ENCODE measurements at regions not wholly inside any gene's neighbourhood (a gene's known extent, or its start where the extent isn't known, plus 50 kb on each side); places are given as distances from the start of the nearest gene placed in this dataset.

DNA sequence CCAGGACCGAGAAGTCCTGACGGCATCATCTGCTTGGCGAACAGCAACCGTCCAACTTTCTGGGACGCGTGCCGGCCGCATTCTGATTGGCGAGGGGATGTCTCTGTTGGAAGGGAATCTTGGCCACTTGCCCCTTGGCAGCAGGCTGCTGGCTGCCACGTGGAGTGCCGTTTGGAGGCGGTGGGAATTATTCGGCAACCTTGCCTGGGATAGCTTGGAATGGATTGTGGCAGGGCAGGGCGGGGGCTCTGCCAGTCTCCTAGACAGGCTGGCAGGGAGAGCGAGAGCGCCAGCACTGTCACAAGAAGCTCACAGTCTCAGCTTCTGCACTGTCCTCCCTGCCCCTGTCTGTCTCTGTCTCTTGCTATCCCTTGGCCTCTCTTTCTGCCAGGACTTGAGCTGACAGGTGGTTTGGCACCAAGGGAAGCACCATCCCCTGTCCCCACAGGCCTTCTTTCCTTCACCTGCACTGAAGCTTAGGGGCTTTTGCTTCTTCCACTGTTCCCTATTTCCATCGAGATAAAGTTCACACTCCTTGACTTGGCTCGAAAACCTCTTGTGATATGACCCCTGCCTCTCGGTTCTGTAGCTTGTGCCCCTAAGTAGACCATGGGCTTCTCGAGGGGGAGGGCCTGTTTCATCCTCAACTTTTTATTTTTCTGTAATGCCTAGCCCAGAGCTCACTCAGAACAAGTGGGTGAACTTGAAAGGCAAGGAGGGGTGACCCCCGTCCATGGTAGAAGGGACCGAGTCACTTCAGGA, 201.9 kb downstream of the PHETA1 start:
- H3K4me1 ChIP-seq (ENCODE audit: control insufficient read depth in 2 of 2, insufficient read depth in 2 of 2, low read length in 2 of 2), result peaks cover 6 to 8% of the 10 kb centered on the region in 2 donors
- WGBS (ENCODE audit: insufficient coverage), result 93% methylated on average over 20 of the region's 22 CpGs
- Mint-ChIP-seq H3K27me3 (peaks cover 16% of the 10 kb centered on the region), H3K9me3 (ENCODE audit: insufficient read depth) (no peaks in the 10 kb centered on the region), H3K4me1 (peaks cover 14% of the 10 kb centered on the region), H3K27ac (no peak overlapping the region), H3K4me3 (no peak overlapping the region)
- no peak for DNase-seq
- H3K9me3 ChIP-seq (ENCODE audit: control extremely low read depth in 1 of 3, control insufficient read depth in 2 of 3, insufficient read depth in 1 of 3, low read length in 2 of 3), result no peaks in the 10 kb centered on the region
- H3K27me3 ChIP-seq (replicated peaks in 1 of 4; ENCODE audit: control extremely low read depth in 1 of 4, control insufficient read depth in 3 of 4, insufficient read depth in 4 of 4, low read length in 3 of 4), result no peaks in the 10 kb centered on the region
- H4K20me1 ChIP-seq (ENCODE audit: control insufficient read depth, insufficient read depth, low read length, poor library complexity, severe bottlenecking), result no peaks in the 10 kb centered on the region
- no peak overlapping the region for H2AFZ ChIP-seq (ENCODE audit: insufficient read depth, low read depth, low read length, poor library complexity, severe bottlenecking)
- no peak overlapping the region for H3K4me2 ChIP-seq (replicated peaks; ENCODE audit: low read depth, low read length, poor library complexity, severe bottlenecking)
- H3K36me3 ChIP-seq (replicated peaks in 1 of 2; ENCODE audit: control extremely low read depth in 1 of 2, control insufficient read depth in 1 of 2, extremely low read depth in 1 of 2, insufficient read depth in 2 of 2, low read length in 1 of 2), result no peaks in the 10 kb centered on the region
- POLR2A ChIA-PET, result no interaction called here
- CTCF ChIA-PET, result no interaction called here
- no peaks in the 10 kb centered on the region for H3K79me2 ChIP-seq (ENCODE audit: control insufficient read depth, insufficient read depth, low read length)
- no peak overlapping the region for H3K27ac ChIP-seq (ENCODE audit: low read length in 2 of 2)
- intact Hi-C loops (cut with micrococcal nuclease), result no loop called here
- no peak overlapping the region for H3K4me3 ChIP-seq (ENCODE audit: control extremely low read depth in 1 of 5, extremely low read depth in 1 of 5, insufficient read depth in 1 of 5, low read depth in 2 of 5, low read length in 4 of 5)
- H3K9ac ChIP-seq (ENCODE audit: low read length), result no peak overlapping the region
- ATAC-seq (ENCODE audit: low read depth), result no peak
- TF ChIP-seq, protein P1, sequence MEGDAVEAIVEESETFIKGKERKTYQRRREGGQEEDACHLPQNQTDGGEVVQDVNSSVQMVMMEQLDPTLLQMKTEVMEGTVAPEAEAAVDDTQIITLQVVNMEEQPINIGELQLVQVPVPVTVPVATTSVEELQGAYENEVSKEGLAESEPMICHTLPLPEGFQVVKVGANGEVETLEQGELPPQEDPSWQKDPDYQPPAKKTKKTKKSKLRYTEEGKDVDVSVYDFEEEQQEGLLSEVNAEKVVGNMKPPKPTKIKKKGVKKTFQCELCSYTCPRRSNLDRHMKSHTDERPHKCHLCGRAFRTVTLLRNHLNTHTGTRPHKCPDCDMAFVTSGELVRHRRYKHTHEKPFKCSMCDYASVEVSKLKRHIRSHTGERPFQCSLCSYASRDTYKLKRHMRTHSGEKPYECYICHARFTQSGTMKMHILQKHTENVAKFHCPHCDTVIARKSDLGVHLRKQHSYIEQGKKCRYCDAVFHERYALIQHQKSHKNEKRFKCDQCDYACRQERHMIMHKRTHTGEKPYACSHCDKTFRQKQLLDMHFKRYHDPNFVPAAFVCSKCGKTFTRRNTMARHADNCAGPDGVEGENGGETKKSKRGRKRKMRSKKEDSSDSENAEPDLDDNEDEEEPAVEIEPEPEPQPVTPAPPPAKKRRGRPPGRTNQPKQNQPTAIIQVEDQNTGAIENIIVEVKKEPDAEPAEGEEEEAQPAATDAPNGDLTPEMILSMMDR (IDR thresholded peaks at IDR 0.05), result no peak
- TF ChIP-seq EZH2 (IDR thresholded peaks at IDR 0.05; ENCODE audit: borderline replicate concordance, insufficient read depth, low read depth, low read length, poor library complexity, severe bottlenecking), result no peak

DNA sequence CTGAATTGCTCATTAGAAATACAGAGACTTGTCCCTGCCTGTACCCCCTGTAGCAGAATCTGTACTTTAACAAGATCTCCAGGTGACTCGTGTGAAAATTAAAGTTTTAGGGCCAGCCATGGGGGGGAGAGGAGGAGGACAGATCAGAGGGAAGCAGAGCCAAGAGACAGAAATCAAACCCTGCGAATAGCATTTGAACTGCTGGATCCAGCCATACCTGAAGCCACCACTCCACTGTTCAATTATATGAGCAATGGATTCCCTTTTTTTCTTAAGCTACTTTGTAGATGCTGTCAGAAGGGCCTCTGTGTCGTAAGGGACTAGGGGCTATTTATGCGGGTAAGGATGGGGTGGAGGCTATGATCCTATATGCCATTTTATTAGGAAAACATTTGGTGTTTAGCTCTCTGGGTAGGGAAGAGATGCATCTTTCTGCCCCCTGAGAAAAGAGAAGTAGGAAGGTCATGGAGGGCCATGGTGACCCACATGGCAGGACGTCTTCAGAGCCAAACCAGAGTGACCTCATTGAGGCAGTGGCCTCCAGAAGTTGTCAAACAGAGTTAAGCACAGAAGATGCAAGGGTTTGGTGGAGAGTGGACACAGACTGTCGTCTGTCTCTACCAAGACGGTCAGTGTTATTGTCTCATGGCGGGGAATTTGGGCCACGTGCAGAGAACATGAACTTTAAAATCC, 203.9 kb downstream of the PHETA1 start:
- H3K4me1 Mint-ChIP-seq, result peaks cover 4% of the 10 kb centered on the region
- no peaks in the 10 kb centered on the region for H3K9me3 ChIP-seq (ENCODE audit: control extremely low read depth in 1 of 3, control insufficient read depth in 2 of 3, insufficient read depth in 1 of 3, low read length in 2 of 3)
- no peaks in the 10 kb centered on the region for H3K27me3 ChIP-seq (replicated peaks in 1 of 4; ENCODE audit: control extremely low read depth in 1 of 4, control insufficient read depth in 3 of 4, insufficient read depth in 4 of 4, low read length in 3 of 4)
- TF ChIP-seq, protein P1 (IDR thresholded peaks at IDR 0.05), result no peak
- TF ChIP-seq EZH2 (IDR thresholded peaks at IDR 0.05; ENCODE audit: borderline replicate concordance, insufficient read depth, low read depth, low read length, poor library complexity, severe bottlenecking), result no peak
- H3K36me3 ChIP-seq (replicated peaks in 1 of 2; ENCODE audit: control extremely low read depth in 1 of 2, control insufficient read depth in 1 of 2, extremely low read depth in 1 of 2, insufficient read depth in 2 of 2, low read length in 1 of 2), result no peaks in the 10 kb centered on the region
- no peak overlapping the region for H3K27ac ChIP-seq (ENCODE audit: low read length in 2 of 2)
- no peaks in the 10 kb centered on the region for H3K4me1 ChIP-seq (ENCODE audit: control insufficient read depth in 2 of 2, insufficient read depth in 2 of 2, low read length in 2 of 2)
- intact Hi-C loops (cut with micrococcal nuclease), result no loop called here
- no peak overlapping the region for H3K27ac Mint-ChIP-seq
- 90% methylated on average over 7 of the region's 9 CpGs for WGBS (ENCODE audit: insufficient coverage)
- CTCF ChIA-PET, result no interaction called here
- no peak overlapping the region for H3K9ac ChIP-seq (ENCODE audit: low read length)
- no peak overlapping the region for H2AFZ ChIP-seq (ENCODE audit: insufficient read depth, low read depth, low read length, poor library complexity, severe bottlenecking)
- H3K4me3 Mint-ChIP-seq, result no peak overlapping the region
- POLR2A ChIA-PET, result no interaction called here
- H3K4me3 ChIP-seq (ENCODE audit: control extremely low read depth in 1 of 5, extremely low read depth in 1 of 5, insufficient read depth in 1 of 5, low read depth in 2 of 5, low read length in 4 of 5), result no peak overlapping the region
- no peaks in the 10 kb centered on the region for H4K20me1 ChIP-seq (ENCODE audit: control insufficient read depth, insufficient read depth, low read length, poor library complexity, severe bottlenecking)
- ATAC-seq (ENCODE audit: low read depth) (no peak), DNase-seq (no peak)
- H3K27me3 Mint-ChIP-seq, result peaks cover 23% of the 10 kb centered on the region
- H3K79me2 ChIP-seq (ENCODE audit: control insufficient read depth, insufficient read depth, low read length), result no peaks in the 10 kb centered on the region
- no peaks in the 10 kb centered on the region for H3K9me3 Mint-ChIP-seq (ENCODE audit: insufficient read depth)
- H3K4me2 ChIP-seq (replicated peaks; ENCODE audit: low read depth, low read length, poor library complexity, severe bottlenecking), result no peak overlapping the region
